ENCODE measurements at regions not wholly inside any gene's neighbourhood (a gene's known extent, or its start where the extent isn't known, plus 50 kb on each side); places are given as distances from the start of the nearest gene placed in this dataset.

DNA sequence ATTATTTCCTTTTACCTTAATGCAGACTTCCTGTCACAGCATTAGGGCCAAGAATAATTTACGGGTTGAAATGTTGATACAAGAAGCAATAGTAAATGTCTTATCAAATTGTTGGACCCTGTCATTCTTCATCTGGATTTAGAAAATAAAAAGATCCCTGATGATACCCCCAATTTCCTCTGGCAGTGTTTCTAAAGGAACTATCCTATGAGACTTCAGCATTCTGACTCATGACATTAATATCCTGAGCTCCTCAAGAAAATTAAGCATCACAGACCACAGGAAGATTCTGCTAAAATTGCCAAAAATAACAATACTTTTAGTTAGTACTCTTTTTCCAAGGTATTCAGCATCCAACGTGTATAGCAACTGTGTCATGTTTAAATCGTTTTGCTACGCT, 490.5 kb upstream of the ANKRD30A start:
- DNase-seq (ENCODE audit: low spot score), result peak; percentile 70

DNA sequence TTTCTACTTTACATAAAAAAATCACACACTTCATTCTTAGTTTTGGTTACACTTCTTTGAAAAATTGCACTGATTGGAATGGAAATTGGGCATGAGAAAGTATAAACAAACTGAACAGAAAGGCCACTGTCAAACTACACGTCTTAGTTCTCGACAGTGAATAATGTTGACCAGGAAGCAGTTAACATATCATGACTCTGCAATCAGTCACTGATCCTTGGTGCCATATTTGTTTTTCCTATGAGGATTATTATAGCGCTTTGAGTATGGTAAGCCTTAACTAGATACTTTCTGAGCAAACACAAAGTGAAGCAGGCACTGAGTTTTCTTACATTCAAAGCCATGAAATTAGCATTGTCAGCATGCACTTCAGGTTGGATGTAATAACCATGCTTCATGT, 495.1 kb upstream of the ANKRD30A start:
- no peak for DNase-seq (ENCODE audit: low spot score)

DNA sequence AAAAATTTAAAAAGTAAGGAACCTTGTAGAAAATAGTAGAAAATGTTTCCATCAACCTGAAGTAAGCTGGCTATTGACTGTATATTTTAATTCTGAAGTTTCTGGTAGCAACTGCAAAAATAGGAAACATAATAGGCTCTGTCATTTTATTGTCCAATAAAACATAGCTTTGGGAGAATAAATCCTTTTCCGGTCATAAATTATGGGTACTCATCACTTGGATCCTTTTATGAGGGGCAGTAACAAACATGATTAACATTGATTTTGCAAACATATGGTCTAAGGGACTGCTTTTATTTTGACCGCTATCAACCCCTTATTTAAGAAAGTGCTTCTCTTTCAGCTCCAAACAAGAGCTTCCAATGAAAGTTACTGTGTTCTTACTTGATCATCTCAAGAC, 495.9 kb upstream of the ANKRD30A start:
- no peak for DNase-seq (ENCODE audit: low spot score)

DNA sequence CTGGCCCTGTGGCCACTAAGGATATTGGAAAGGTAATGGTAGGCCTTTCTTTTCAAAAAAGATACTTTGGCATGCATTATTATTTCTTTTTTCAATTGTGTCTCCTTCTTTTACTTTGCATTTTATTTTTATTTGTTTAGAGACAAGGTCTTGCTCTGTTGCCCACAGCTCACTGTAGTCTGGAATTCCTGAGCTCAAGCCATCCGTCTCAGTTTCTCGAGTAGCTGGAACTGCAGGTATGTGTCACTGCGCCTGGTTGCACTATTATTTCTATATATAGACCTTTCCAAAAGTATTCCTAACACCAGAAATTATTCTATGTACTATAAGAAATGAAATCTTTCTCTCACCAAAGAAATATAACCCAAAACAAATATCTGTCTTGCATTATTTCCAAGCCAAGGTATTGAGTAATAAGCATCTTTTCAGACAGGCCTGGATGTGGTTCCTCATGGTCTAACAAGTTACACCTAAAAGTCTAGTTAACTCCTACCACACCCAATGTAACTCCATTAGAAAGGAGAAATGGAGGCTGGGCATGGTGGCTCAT, 500.8 kb upstream of the ANKRD30A start:
- DNase-seq (ENCODE audit: low spot score), result no peak

DNA sequence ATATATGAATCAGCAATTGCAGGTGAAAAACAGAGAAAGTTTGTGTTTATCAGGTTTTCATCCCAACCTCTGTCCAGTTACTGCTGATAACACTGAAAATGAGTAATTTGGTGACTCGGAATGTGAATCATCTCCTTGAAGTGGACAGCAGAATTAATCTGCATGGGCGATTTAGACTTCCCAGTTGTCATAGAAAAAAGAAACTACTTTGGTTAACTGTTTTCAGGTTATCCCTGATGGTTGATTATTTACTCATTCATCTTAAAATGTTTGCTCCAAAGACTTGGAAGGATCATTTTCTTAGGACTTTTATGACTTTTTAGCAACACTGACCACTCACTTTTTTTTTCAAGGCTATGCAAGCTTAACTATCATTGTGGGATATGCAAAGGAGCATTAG, 504.1 kb upstream of the ANKRD30A start:
- peak; percentile 20 for DNase-seq (ENCODE audit: low spot score)

DNA sequence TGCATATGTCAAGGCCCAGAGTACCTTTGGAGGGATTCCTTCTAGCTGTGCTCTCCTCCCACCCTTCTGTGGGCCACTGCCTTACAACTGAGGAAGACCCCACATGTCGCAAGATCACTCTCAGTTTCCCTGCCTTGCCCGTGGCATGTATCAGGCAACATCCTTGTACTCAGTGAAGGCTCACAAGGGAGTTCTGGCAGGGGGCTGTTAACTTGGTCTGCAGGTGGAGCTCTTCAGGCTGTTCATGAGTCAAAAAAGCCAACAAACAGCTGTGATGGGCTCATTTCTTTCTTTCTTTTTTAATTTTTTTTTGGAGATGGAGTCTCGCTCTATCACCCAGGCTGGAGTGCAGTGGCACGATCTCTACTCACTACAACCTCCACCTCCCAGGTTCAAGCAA, 513.0 kb upstream of the ANKRD30A start:
- no peak for DNase-seq (ENCODE audit: low spot score)

DNA sequence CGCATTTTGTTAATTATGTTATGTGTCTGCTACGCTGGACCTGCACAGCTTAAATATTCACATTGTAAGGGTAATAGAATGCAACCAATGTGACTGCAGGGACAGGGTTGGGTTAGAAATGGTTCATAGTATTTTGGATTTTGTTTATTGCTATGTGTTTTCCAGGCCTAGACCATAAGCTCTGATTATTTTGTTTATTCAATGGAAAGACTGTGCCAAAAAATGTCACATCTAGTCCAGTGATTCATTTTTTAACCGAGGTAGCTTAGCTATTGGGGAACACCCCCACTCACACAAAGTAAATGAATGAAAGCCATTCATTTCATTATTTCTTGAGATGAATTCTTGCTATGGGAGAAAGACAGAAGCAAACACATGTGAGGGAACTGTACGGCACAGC, 516.5 kb upstream of the ANKRD30A start:
- no peak for DNase-seq (ENCODE audit: low spot score)

DNA sequence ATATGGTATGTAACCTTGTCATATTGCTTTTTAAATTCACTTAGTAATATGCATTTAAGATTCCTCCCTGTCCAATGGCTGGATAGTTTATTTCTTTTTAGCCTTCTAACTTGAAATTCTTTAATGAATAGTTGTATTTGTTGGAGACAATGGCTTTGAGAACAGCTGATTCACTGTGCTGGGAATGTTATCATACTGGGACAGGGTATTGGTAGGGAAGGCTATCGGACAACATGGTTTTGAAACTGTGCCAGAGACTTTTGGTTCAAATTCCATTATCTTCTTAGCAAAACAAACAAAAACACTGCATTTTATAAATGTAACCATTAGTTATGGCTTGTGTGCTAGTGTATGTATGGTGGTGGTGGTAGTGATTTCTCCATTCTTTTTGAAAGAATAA, 517.1 kb upstream of the ANKRD30A start:
- peak; percentile 41 for DNase-seq (ENCODE audit: low spot score)

DNA sequence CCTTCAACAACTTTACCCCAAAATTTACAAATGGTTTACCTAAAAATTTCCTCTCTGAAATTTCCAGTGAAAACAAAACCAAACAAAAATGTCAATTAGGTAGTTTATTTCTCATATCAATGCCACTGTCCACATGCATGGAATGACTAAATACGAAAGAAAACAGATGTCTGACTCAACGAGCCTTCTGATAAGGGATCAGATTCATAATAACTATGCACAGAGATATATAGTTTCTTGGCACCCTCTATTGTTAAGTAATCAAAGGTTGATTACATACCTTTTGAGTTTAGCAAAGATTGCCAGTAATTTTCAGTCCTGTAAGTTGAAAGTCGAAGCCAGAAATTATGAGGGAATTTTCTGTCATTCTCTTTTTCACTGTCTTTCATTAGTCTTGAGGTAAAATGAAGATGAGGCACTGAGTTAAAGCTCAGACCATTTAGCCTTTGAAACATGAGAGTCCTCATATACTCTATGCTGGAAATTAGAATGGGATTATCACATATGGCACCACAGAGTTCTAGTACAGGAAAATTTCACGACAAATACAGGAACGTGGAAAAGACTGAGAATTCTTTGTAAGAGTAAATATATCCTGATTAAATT, 519.1 kb upstream of the ANKRD30A start:
- DNase-seq (ENCODE audit: low spot score), result no peak

DNA sequence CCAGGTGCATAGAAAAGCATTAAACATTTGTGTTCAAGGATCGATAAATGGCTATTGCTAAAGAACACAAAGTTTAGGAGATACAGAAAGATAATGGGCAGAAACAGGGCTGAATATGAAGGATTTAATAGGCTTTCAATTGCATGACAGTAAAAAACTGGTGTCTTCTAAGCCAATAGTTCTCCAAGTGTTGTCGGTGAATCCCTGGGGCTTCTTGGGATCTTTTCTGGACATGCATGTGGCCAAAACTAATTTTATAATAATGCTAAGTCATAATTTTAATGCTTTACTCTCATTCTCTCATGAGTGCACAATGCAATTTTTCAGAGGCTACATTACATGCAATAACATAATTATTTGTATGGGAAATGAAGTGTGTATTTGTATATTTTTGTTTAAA, 521.1 kb upstream of the ANKRD30A start:
- no peak for DNase-seq (ENCODE audit: low spot score)

DNA sequence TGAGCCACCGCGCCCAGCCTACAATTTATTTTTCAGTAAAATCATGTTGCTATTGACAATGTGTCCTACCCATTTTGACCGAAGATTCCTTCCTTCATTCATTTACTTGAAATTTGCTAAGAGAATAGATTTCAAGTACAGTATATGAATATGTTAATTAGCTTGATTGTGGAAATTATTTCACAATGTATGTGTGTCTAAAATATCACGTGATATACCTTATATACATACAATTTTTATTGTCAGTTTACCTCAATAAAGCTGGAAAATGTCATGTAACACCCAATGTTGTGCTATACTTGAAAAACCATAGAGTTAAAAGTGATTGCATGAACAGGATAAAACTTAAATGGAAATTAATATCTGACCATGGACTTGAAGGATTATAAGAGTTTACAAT, 521.7 kb upstream of the ANKRD30A start:
- DNase-seq (ENCODE audit: low spot score), result no peak

DNA sequence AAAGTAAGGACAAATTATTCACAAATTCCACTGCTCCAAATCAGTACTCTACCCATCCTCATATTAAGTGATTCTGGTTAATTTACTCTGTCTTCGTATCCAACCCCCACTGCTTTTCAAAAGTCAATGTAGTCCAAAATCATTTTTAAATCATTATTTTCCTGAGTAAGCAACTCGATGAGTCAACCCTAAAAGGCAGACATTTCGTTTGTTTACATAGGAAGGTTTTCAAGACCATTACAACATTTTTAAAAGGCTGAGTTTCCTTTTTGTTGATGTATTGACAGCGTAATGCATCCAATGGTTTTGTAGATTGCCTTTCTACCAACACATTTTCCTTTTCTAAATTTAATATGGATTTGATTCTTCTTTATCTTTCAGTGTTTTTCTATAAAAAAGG, 523.0 kb upstream of the ANKRD30A start:
- peak; percentile 22 for DNase-seq (ENCODE audit: low spot score)

DNA sequence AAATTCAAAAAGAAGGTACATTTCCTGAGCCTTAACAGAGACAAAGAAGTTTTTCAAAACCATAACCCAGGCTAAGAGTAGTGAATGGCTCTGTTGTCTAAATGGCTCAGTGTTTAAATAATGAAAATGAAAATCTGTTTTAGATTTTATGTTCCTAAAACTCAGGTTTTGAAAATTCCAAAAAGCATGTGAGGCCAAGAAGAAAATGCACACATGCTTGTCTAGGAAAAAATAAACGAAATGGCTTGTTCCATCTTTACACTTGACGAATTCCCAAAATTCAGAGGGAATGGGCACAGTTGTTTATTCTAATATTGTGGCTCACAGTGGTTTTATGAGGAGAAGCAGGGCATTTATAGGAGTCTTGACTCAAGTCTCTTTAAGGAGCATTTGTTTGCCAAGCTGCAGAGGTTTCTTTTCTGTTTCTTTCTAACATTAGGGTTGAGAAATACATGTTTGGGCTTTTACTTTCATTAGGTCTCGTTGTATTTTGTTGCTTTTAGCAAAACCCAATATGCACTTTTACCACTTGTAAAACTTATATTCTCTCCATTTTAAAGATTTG, 527.6 kb upstream of the ANKRD30A start:
- no peak for DNase-seq (ENCODE audit: low spot score)

DNA sequence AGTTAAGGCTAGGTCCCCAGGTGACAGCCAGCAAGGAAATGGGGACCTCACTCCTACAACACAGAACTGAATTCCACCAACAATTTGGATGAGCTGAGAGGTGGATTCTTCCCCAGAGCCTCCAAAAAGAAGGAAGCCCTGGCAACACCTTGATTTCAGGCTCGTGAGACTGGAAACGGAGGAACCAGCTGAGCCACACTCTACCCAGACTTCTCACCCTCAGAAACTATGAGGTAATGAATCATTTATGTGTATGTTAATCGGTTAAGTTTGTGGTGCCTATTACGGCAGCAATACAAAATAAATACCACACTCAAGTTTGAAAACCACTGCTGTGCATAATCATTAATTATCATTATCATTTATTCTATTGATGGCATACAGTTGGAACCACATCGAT, 532.4 kb upstream of the ANKRD30A start:
- no peak for DNase-seq (ENCODE audit: low spot score)

DNA sequence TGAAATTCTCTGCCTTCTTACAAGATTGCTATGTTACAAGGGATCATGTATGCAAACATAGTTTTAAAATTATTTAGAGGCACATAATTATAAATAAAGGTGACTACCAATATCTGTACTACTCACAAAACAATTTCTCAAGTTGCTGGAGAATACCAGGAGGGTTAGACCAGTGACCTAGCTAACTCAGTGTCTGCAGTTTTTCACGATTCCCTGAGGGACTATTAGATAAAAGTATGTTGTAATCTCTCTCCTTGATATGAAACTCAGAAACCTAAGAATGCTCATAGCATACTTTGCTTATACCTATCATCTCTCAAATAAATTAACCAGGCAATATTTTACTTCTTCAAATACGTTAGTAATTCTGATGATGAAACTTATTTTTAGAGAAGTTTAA, 534.0 kb upstream of the ANKRD30A start:
- DNase-seq (ENCODE audit: low spot score), result no peak

DNA sequence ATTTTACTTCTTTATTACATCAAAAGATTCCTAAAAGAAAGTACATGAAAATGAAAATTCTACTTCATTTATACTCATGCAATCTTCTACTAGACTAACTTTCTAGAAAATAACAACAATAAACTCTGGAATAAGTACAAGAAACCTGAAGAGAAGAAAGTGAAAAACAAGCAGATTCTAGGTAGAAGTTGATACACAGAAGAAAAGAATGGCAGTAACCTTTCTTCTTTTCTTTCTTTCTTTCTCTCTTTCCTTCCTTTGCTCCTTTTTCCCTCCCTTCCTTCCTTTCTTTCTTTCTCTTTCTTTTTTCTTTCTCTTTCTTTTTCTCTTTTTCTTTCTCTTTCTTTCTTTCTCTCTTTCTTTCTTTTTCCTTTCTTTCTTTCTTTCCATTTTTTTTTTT, 541.7 kb upstream of the ANKRD30A start:
- DNase-seq (ENCODE audit: low spot score), result no peak

DNA sequence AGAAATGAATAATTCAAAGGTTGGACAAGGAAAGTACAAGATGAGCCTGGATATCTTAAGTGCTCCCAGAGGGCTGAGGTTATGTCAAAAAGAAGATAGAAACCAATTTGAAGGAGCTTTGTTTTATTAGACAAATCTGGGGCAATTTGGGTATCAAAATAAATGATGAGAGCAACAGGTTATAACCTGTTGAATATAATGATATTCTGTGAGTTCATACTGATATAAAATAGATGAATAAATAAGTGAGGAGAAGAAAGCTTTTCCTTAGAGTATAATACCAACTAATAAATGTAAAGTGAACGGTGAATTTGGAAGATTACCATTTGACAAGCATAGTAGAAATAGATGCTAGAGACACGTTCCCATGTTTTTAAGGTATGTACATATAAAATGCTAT, 544.2 kb upstream of the ANKRD30A start:
- DNase-seq (ENCODE audit: low spot score), result no peak

DNA sequence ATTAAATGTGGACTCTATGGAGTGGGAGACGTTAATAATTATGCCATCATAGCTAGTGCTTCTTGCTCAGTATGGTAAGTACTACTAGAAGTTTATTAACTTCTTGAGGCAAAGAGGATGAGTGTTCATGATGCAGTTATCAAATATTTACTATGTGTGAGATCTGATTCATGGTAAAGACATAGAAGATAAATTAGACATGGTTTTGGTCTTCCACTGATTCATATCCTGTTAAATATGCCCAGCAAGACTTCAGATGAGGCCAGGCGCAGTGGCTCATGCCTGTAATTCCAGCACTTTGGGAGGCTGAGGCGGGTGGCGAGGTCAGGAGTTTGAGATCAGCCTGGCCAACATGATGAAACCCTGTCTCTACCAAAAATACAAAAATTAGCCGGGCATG, 547.1 kb upstream of the ANKRD30A start:
- peak; percentile 52 for DNase-seq (ENCODE audit: low spot score)

DNA sequence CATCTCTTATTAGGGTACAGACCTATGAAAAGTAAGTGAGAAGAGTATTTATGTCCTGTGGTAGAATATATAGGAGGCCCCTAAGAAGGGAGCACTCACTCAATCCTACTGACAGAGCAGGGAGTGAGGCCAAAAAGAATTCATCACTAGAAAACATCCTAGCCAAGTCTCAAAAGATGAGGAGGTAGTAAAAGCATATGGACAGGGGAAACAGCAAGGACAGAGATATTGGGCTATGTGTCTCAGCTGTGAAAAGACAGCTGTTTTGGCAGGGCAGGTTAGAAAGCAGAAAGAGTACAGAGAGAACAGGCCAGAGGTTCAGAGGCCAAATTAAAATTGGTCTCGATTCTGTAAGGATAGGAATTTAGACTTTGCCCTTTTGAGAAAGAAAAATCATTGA, 548.3 kb upstream of the ANKRD30A start:
- no peak for DNase-seq (ENCODE audit: low spot score)

DNA sequence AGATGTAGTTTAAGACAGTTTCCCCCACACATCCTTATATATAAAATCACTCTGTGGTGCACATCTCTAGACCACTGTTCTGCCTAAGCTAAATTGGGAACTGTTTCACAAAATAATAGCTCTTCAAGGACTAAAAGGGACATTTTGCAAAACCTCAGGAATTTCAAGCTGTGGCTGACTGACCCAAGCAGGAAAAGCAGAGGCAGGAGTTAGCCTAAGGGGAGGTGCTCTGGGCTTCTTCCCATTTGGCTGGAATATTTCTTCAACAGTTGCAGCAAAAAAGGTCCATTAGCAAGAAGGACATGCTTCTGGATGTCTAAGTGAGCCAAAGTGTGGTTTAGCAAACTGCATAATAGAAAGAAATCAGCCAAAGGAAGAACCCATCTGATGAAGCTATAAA, 551.2 kb upstream of the ANKRD30A start:
- DNase-seq (ENCODE audit: low spot score), result peak; percentile 69

DNA sequence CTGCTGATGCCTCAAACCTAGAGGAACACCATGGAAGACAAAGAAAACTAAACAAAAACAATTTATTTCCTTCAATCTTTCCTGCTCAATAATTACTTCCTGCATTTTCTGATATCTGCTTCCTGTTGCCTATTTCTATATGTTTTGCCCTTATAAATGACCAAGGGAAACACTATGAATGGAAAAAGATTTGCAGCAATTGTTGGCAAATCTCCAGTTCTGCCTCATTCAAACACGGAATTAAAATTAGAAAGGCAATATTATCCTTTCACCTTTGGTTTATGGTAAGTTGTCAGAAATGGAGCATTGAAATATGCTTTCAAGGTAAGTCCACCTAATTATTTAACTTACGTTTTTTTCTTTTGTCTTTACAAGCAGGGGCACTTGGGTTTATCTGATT, 552.2 kb upstream of the ANKRD30A start:
- DNase-seq (ENCODE audit: low spot score), result no peak

DNA sequence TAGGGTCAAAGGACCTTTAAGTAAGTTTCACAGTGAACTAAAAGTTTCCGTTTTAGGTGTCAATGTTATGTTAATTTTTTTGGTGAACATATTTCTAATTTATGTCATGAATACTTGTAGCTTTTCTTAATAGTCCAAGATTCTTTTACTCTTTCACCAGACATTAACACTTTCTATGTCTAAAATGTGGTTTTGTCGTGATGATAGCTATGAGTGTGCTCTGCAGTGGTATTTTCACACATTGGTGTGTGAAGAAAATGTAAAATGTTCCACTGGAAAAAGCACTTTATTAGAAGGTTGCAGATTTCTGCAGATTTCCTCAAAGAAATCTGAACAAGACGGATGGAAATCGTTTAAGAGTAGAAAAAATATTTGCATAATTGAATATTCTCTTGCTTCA, 561.0 kb upstream of the ANKRD30A start:
- no peak for DNase-seq (ENCODE audit: low spot score)

DNA sequence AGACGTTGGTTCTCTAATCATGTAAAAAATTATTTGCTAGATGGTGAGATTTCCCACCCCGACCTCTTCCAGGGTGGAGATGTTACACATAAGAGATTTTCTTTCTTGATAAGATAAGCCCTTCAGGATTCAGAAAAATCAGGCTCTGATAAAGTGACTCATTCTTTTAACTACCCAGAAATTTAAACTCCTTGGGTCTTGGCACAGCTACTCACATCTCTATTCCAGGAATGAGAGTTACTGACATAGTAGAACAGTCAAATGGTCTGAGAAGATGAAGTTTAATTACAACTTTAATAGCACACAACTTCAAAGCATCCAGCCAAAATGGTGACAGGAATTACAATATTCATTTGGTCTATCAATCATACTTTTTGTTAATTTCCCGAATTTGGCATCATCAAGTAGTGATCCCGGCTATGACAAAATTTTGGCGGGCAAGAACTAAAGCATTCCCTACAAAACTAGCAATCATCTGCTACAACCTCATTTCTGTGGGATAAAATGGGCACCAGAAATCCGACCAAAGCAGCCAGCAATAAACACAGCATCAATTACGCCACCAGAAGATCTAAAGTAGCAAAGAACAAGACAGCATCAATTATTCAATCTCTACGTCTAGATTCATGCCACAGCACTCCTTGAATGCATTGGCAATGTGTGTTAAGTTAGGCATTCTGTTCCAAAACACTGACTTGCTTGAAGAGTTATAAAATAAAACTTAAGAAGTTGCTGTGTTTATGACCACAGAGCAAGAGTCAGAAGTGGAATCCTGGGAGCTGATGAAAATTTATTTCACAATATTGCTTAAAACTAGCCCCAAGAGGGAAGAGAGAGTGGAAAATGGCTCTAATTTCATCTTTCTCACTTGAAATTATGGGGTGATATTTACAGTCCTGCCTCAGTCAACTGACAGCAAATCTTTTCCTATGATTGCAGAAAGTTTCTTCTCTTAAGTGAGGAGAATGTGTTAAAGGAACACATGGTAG, 565.7 kb upstream of the ANKRD30A start:
- peak; percentile 9 for DNase-seq (ENCODE audit: low spot score)

Data from AG08395 (cell line).